ENCODE measurements at regions not wholly inside any gene's neighbourhood (a gene's known extent, or its start where the extent isn't known, plus 50 kb on each side); places are given as distances from the start of the nearest gene placed in this dataset.
"Not testable (repeated sequence)": the region's sequence is repeated elsewhere in the genome, so short reads cannot be mapped to it uniquely, and the experiment has no call there.

DNA sequence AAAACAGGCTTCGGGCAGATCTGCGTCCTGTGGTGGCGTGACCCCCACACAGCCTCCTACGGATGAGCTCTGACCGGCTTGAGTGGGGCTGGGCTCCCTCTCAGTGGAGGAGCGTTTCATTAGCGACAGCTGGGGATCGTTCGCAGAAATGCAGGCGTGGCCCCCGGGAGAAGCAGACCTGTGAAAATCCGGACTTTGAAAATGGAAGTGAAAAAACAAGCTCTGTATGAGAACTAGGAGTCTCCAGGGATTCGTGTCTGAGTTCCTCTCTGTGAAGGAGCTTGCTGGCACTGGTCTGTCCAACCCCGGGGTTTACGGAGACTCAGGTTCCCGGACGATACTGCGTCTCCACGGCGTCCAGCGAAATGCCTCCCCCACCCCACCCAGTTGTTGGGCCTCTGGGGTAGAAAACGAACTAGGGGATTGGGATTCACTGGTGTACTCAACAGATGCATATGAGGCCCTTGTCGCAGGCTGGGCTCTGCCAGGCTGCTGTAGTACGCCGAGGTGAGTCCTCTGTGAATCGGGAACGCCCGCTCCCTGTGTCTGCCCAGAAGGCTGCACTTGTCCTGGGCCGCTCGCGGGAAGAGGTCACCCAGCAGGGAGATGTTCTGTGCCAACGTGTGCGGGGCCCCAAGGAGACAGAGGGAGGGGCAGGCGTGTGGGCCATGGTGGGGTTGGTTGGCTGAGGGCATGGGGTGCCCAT, 119.7 kb upstream of the ZNF469 start:
- H3K27me3 Mint-ChIP-seq (ENCODE audit: unreplicated experiment); H3K27ac Mint-ChIP-seq (ENCODE audit: unreplicated experiment); H3K4me1 Mint-ChIP-seq (ENCODE audit: unreplicated experiment); DNase-seq (ENCODE audit: low spot score); H3K4me3 Mint-ChIP-seq (ENCODE audit: unreplicated experiment); H3K9me3 Mint-ChIP-seq (ENCODE audit: unreplicated experiment); H3K36me3 Mint-ChIP-seq (ENCODE audit: low read depth, unreplicated experiment): not testable (repeated sequence)

- H3K4me1 Mint-ChIP-seq (ENCODE audit: unreplicated experiment); DNase-seq (ENCODE audit: low spot score); H3K36me3 Mint-ChIP-seq (ENCODE audit: low read depth, unreplicated experiment); H3K9me3 Mint-ChIP-seq (ENCODE audit: unreplicated experiment); H3K4me3 Mint-ChIP-seq (ENCODE audit: unreplicated experiment); H3K27me3 Mint-ChIP-seq (ENCODE audit: unreplicated experiment); H3K27ac Mint-ChIP-seq (ENCODE audit: unreplicated experiment): not testable (repeated sequence)
Observed at GRCh38 chr16:88263681-88264287, 119.0 kb upstream of the ZNF469 start.

DNA sequence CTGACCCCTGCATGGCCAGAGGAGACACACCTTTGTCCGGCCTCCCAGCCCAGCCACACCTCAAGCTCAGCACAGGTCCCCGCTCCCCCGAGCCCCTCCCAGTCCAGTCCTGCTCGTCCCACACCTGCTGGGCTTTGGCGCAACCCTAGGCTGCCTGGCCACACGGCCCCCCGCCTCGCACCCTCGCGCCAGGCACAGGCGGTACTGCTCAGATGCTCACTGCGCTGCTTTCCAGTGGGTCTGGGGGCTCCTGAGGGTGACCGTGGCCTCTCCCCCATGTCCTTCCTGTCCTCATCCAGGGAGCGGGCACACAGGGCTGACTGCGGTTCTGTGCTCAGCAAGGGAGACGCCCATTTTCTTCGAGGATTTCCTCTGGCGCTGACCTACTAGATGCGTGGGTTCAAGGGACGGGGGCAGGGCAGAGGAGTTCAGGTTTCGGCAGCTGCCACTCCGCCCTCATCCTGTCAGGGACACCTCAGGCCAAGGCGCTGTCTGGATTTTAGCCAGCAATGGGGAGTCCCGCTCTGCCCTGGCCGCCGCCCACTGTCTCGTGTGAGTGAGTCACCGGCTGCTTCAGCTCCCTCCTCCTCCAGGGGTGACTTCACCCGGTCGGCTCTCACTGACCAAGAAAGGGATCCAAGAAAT, 118.0 kb upstream of the ZNF469 start:
- no peaks in the 10 kb centered on the region for H3K4me1 Mint-ChIP-seq (ENCODE audit: unreplicated experiment)
- TF ChIP-seq, protein P1, sequence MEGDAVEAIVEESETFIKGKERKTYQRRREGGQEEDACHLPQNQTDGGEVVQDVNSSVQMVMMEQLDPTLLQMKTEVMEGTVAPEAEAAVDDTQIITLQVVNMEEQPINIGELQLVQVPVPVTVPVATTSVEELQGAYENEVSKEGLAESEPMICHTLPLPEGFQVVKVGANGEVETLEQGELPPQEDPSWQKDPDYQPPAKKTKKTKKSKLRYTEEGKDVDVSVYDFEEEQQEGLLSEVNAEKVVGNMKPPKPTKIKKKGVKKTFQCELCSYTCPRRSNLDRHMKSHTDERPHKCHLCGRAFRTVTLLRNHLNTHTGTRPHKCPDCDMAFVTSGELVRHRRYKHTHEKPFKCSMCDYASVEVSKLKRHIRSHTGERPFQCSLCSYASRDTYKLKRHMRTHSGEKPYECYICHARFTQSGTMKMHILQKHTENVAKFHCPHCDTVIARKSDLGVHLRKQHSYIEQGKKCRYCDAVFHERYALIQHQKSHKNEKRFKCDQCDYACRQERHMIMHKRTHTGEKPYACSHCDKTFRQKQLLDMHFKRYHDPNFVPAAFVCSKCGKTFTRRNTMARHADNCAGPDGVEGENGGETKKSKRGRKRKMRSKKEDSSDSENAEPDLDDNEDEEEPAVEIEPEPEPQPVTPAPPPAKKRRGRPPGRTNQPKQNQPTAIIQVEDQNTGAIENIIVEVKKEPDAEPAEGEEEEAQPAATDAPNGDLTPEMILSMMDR (IDR thresholded peaks at IDR 0.05; ENCODE audit: unreplicated experiment): no peak
- no peak overlapping the region for H3K4me3 Mint-ChIP-seq (ENCODE audit: unreplicated experiment)
- H3K36me3 Mint-ChIP-seq (ENCODE audit: low read depth, unreplicated experiment): no peaks in the 10 kb centered on the region
- H3K27me3 Mint-ChIP-seq (ENCODE audit: unreplicated experiment): peaks cover 2% of the 10 kb centered on the region
- no peak overlapping the region for H3K27ac Mint-ChIP-seq (ENCODE audit: unreplicated experiment)
- peak; percentile 26 for DNase-seq (ENCODE audit: low spot score)
- H3K9me3 Mint-ChIP-seq (ENCODE audit: unreplicated experiment): no peaks in the 10 kb centered on the region

DNA sequence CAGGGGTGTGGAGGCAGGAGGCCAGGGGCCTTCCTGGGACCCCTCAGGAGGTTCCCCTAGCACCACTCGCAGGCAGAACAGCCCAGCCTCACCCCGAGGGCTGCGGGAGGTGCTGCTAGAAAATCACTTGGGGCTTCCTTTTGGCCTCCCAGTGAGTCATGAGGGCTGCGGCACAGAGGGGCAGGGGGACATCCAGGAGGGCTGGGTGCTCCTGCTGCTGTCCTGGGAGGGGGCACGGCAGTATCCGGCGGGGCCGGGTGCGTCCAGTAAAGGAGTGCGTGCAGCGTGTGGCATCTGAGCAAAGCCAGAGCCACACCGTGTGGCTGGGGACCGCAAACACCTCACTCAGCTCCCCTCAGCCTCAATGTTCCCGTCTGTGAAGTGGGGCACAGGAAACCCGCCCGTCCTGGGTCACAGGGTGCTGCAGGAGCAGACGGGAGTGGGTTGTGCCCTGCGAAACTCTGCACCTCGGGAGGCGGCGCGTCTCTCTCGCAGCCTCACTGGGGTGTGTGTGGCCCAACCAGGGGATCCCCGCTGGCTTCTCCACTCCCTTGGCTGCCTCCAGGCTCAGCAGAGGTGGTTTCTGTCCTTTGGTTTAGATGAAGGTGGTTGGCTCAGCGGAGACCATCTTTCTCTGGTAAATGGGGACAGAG, 117.3 kb upstream of the ZNF469 start:
- not testable (repeated sequence) for DNase-seq (ENCODE audit: low spot score); H3K27ac Mint-ChIP-seq (ENCODE audit: unreplicated experiment); H3K4me3 Mint-ChIP-seq (ENCODE audit: unreplicated experiment); H3K27me3 Mint-ChIP-seq (ENCODE audit: unreplicated experiment); H3K4me1 Mint-ChIP-seq (ENCODE audit: unreplicated experiment); H3K36me3 Mint-ChIP-seq (ENCODE audit: low read depth, unreplicated experiment); H3K9me3 Mint-ChIP-seq (ENCODE audit: unreplicated experiment)

DNA sequence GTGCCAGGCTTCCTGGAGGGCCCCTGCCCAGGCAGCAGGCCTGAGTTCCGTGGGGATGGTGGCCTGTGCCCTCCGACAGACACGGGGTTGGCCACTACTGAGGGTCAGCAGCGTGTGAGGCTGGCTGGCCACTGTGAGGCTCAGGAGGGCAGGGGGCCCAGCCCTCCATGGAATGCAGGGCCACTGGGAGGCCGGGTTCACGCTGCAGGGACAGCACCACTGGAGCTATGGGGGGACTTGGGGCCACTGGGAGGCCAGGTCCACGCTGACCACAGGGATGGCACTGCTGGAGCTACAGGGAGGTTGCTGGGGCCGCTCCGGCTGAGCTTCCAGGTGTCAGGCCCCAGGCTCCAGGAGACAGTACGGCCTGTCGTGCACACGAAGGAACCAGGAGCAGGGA, 116.7 kb upstream of the ZNF469 start:
- not testable (repeated sequence) for H3K9me3 Mint-ChIP-seq (ENCODE audit: unreplicated experiment); DNase-seq (ENCODE audit: low spot score); H3K27me3 Mint-ChIP-seq (ENCODE audit: unreplicated experiment); H3K4me3 Mint-ChIP-seq (ENCODE audit: unreplicated experiment); H3K4me1 Mint-ChIP-seq (ENCODE audit: unreplicated experiment); H3K36me3 Mint-ChIP-seq (ENCODE audit: low read depth, unreplicated experiment); H3K27ac Mint-ChIP-seq (ENCODE audit: unreplicated experiment)

GRCh38 chr16:88266935-88267551, 115.7 kb upstream of the ZNF469 start:
- H3K4me3 Mint-ChIP-seq (ENCODE audit: unreplicated experiment); H3K27me3 Mint-ChIP-seq (ENCODE audit: unreplicated experiment); H3K27ac Mint-ChIP-seq (ENCODE audit: unreplicated experiment); DNase-seq (ENCODE audit: low spot score); H3K4me1 Mint-ChIP-seq (ENCODE audit: unreplicated experiment); H3K9me3 Mint-ChIP-seq (ENCODE audit: unreplicated experiment); H3K36me3 Mint-ChIP-seq (ENCODE audit: low read depth, unreplicated experiment): not testable (repeated sequence)

- H3K4me1 Mint-ChIP-seq (ENCODE audit: unreplicated experiment); H3K4me3 Mint-ChIP-seq (ENCODE audit: unreplicated experiment); H3K36me3 Mint-ChIP-seq (ENCODE audit: low read depth, unreplicated experiment); H3K27me3 Mint-ChIP-seq (ENCODE audit: unreplicated experiment); H3K9me3 Mint-ChIP-seq (ENCODE audit: unreplicated experiment); DNase-seq (ENCODE audit: low spot score); H3K27ac Mint-ChIP-seq (ENCODE audit: unreplicated experiment): not testable (repeated sequence)
Observed at GRCh38 chr16:88268186-88268970, 114.4 kb upstream of the ZNF469 start.

- not testable (repeated sequence) for H3K4me1 Mint-ChIP-seq (ENCODE audit: unreplicated experiment); H3K4me3 Mint-ChIP-seq (ENCODE audit: unreplicated experiment); H3K9me3 Mint-ChIP-seq (ENCODE audit: unreplicated experiment); H3K27ac Mint-ChIP-seq (ENCODE audit: unreplicated experiment); H3K27me3 Mint-ChIP-seq (ENCODE audit: unreplicated experiment); DNase-seq (ENCODE audit: low spot score); H3K36me3 Mint-ChIP-seq (ENCODE audit: low read depth, unreplicated experiment)
Observed at GRCh38 chr16:88270171-88270790, 112.5 kb upstream of the ZNF469 start.

DNA sequence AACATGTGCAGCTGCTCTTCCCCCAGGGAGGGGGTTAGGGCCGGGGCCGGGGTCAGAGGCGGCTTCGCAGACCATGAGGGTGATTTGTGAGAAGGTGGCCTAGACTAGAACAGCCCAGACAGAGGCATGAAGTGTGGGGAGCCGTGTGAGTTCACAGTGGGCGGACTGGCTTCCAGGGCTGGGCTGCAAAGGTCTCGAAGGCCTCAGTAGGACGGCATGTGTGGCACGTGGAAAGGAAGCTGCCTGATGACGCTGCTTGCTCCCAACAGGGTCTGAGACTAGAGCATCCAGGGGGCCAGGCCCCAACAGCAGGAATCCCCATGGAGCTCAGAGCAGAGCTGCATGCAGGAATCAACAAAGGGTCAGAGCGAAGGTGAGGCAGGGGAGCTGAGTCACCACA, 111.5 kb upstream of the ZNF469 start:
- H3K9me3 Mint-ChIP-seq (ENCODE audit: unreplicated experiment); H3K36me3 Mint-ChIP-seq (ENCODE audit: low read depth, unreplicated experiment); DNase-seq (ENCODE audit: low spot score); H3K4me1 Mint-ChIP-seq (ENCODE audit: unreplicated experiment); H3K27ac Mint-ChIP-seq (ENCODE audit: unreplicated experiment); H3K4me3 Mint-ChIP-seq (ENCODE audit: unreplicated experiment); H3K27me3 Mint-ChIP-seq (ENCODE audit: unreplicated experiment): not testable (repeated sequence)

DNA sequence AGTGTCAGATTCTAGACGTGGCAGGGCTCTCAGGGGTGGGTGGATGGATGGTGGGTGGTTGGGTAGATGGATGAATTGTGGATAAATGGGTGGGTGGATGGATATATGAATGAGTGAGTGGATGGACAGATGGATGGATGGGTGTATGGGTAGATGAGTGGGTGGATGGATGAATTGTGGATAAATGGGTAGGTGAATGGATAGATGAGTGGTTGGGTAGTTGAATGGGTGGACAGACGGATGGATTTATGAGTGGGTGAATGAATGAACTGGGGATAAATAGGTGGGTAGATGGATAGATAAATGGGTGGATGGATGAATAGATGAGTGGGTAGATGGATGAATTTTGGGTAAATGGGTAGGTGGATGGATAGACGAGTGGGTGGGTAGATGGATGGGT, 111.0 kb upstream of the ZNF469 start:
- not testable (repeated sequence) for H3K9me3 Mint-ChIP-seq (ENCODE audit: unreplicated experiment); DNase-seq (ENCODE audit: low spot score); H3K4me1 Mint-ChIP-seq (ENCODE audit: unreplicated experiment); H3K27ac Mint-ChIP-seq (ENCODE audit: unreplicated experiment); H3K27me3 Mint-ChIP-seq (ENCODE audit: unreplicated experiment); H3K4me3 Mint-ChIP-seq (ENCODE audit: unreplicated experiment); H3K36me3 Mint-ChIP-seq (ENCODE audit: low read depth, unreplicated experiment)
